ENCODE measurements at regions not wholly inside any gene's neighbourhood (a gene's known extent, or its start where the extent isn't known, plus 50 kb on each side); places are given as distances from the start of the nearest gene placed in this dataset.
"Not testable (repeated sequence)": the region's sequence is repeated elsewhere in the genome, so short reads cannot be mapped to it uniquely, and the experiment has no call there.

GRCh38 chr1:196366-196765 is 255.1 kb downstream of the OR4F29 start:
- DNase-seq (ENCODE audit: low spot score) = not testable (repeated sequence)

GRCh38 chr1:191296-192049 is 260.0 kb downstream of the OR4F29 start:
- DNase-seq (ENCODE audit: low spot score) = peak; percentile 5

GRCh38 chr1:190678-191077 is 260.8 kb downstream of the OR4F29 start:
- not testable (repeated sequence) for DNase-seq (ENCODE audit: low spot score)

- not testable (repeated sequence) for DNase-seq (ENCODE audit: low spot score)
Measured at GRCh38 chr1:189915-190314, 261.6 kb downstream of the OR4F29 start.

- DNase-seq (ENCODE audit: low spot score) = not testable (repeated sequence)
Measured at GRCh38 chr1:189270-189669, 262.2 kb downstream of the OR4F29 start.

- not testable (repeated sequence) for DNase-seq (ENCODE audit: low spot score)
Measured at GRCh38 chr1:187298-187697, 264.2 kb downstream of the OR4F29 start.

GRCh38 chr1:186691-187131 is 264.8 kb downstream of the OR4F29 start:
- not testable (repeated sequence) for DNase-seq (ENCODE audit: low spot score)

- DNase-seq (ENCODE audit: low spot score) = not testable (repeated sequence)
Measured at GRCh38 chr1:186223-186622, 265.3 kb downstream of the OR4F29 start.

- DNase-seq (ENCODE audit: low spot score) = not testable (repeated sequence)
Measured at GRCh38 chr1:185526-185925, 266.0 kb downstream of the OR4F29 start.

- not testable (repeated sequence) for DNase-seq (ENCODE audit: low spot score)
Measured at GRCh38 chr1:184336-184686, 267.2 kb downstream of the OR4F29 start.

- DNase-seq (ENCODE audit: low spot score) = not testable (repeated sequence)
Measured at GRCh38 chr1:183620-184335, 267.7 kb downstream of the OR4F29 start.

GRCh38 chr1:183081-183480 is 268.4 kb downstream of the OR4F29 start:
- not testable (repeated sequence) for DNase-seq (ENCODE audit: low spot score)

- DNase-seq (ENCODE audit: low spot score) = not testable (repeated sequence)
Measured at GRCh38 chr1:182631-183030, 268.8 kb downstream of the OR4F29 start.

- DNase-seq (ENCODE audit: low spot score) = peak; percentile 24
Measured at GRCh38 chr1:181247-182216, 269.9 kb downstream of the OR4F29 start.

GRCh38 chr1:180749-181205 is 270.7 kb downstream of the OR4F29 start:
- not testable (repeated sequence) for DNase-seq (ENCODE audit: low spot score)

- not testable (repeated sequence) for DNase-seq (ENCODE audit: low spot score)
Measured at GRCh38 chr1:138842-139241, 312.6 kb downstream of the OR4F29 start.

- not testable (repeated sequence) for DNase-seq (ENCODE audit: low spot score)
Measured at GRCh38 chr1:137664-138063, 313.8 kb downstream of the OR4F29 start.

- DNase-seq (ENCODE audit: low spot score) = not testable (repeated sequence)
Measured at GRCh38 chr1:136344-136932, 315.0 kb downstream of the OR4F29 start.

- not testable (repeated sequence) for DNase-seq (ENCODE audit: low spot score)
Measured at GRCh38 chr1:134936-135335, 316.5 kb downstream of the OR4F29 start.

GRCh38 chr1:118440-118839 is 333.0 kb downstream of the OR4F29 start:
- not testable (repeated sequence) for DNase-seq (ENCODE audit: low spot score)

- DNase-seq (ENCODE audit: low spot score) = not testable (repeated sequence)
Measured at GRCh38 chr1:115534-115933, 335.9 kb downstream of the OR4F29 start.

Data from CD4-positive, alpha-beta T cell treated with Interleukin-2 at 100 ng/mL for 4 hours (primary cell).